ENCODE measurements at regions not wholly inside any gene's neighbourhood (a gene's known extent, or its start where the extent isn't known, plus 50 kb on each side); places are given as distances from the start of the nearest gene placed in this dataset.
"Not testable (repeated sequence)": the region's sequence is repeated elsewhere in the genome, so short reads cannot be mapped to it uniquely, and the experiment has no call there.

- DNase-seq, result no peak
Observed at GRCh38 chr2:22035361-22035830, 911.6 kb downstream of the TDRD15 start.

GRCh38 chr2:22037274-22037673 is 913.5 kb downstream of the TDRD15 start:
- no peak for DNase-seq

DNA sequence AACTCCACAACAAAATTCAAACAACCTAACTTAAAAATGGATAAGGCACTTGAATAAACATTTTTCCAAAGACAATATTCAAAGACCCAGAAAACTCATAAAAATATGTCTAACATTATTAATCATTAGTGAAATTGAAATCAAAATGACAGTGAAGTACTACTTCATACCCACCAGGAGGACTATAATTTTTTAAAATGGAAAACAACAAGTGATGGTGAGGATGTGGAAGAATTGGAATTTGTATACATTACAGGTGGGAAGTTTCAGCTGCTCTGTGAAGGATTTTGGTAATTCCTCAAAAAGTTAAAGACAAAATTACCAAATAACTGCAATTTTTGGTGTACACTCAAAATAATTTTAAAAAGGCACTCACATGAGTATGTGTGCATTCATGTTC is 920.0 kb downstream of the TDRD15 start:
- DNase-seq, result no peak

- no peak for DNase-seq
Observed at GRCh38 chr2:22055784-22056620, 932.2 kb downstream of the TDRD15 start.

DNA sequence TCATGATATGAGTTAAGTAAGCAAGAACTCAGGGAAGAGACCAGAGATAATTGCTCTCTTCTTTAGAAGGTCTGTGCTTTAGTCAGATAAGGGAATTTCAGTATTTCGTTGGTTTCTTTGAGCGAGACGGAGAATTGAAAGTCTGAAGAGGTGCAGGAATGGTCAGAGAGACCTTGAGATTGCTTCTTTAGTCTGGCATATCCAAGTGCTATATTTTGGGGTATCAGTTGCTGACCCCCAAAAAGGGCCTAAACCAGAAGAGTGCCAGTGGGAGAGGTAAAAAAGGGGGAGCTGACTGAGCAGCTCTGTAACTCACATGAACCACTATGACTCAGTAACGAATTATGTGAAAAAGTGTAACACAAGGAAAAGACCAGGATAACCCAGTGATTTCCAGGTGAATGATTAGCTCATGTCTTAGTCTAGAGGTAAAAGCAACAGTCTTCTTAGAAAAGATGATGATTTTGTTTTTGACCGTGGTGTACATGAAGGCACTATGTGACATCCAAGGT is 932.9 kb downstream of the TDRD15 start:
- DNase-seq, result no peak

DNA sequence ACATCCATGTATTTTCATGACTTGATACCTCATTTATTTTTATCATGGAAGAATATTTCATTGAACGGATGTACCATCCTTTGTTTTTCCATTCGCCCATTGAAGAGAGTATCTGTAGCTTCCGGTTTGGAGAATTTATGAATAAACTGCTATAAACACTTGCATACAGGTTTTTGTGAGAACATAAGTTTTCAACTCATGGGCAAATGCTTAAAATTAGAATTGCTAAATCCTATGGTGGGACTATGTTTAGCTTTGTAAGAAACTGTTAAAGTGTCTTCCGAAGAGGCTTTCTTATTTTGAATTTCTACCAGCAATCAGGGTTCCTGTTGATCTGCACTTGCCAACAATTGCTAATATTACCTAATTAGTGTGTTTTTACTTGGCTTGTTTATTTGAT is 938.9 kb downstream of the TDRD15 start:
- no peak for DNase-seq

GRCh38 chr2:22076454-22076853 is 952.7 kb downstream of the TDRD15 start:
- no peak for DNase-seq

DNA sequence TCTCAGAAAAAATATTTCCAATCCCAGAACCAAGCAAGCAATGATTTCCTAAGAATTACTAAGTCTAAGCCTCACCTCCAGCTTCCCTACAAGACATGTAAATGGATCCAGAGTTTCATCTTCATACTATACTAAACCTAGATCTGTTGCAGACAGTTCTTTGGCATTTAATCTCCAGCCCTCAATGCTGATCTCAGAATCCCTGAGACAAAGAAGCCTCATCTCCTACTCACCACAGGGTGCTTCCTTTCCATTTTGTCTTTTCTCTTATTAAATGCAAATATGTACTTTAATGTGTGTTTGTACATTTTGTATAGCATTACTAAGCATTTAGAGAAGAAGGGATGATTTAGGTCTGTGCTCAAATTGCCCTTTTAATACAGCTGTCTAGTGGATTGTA is 954.9 kb downstream of the TDRD15 start:
- DNase-seq, result no peak

GRCh38 chr2:22079583-22079982 is 955.8 kb downstream of the TDRD15 start:
- DNase-seq, result no peak

DNA sequence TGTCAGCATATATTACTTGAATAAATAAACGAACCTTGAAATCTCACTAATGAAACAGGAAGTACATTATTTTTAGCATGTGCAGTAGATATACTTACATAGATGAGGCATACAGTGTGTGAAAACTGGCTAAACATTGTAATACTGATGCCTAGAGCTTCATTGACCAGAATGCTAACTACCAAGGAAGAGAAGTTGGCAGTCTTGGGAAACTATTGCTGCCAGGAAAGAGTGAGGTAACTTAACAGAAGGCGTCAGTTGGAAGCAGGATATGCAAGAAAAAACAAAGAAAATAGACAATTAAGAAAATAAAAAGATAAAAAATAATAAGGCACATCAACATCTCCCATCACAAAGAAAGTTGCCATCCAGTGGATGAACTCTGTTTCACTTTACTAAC is 963.0 kb downstream of the TDRD15 start:
- DNase-seq, result no peak

DNA sequence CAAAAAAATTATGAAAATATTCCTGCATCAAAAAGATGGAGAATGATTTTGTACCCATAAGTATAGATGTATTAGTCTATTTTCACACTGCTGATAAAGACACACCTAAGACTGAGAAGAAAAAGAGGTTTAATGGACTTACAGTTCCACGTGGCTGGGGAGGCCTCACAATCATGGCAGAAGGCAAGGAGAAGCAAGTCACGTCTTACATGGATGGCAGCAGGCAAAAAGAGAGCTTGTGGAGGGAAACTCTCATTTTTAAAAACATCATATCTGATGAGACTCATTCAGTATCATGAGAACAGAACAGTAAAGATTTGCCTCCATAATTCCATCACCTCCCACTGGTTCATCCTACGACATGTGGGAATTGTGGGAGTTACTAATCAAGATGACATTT is 979.8 kb downstream of the TDRD15 start:
- not testable (repeated sequence) for DNase-seq

DNA sequence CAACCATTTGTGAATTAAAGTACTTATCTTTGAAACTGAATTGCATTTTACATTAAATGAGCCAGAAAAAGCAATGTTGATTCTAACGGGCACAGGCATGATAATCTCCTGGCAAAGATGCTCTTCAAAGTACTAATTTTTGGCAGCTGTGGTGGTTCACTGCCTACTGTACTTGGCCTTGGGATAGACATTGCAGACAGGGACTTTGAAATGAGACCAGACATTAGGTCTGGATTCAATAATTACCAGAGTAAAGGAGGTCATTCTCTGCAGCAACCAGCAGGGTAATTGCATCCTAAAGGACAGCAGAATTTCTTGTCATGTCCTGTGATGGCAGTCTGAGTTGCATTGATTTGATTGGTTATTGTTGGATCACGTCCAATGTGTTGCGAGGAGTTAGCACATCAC is 986.5 kb downstream of the TDRD15 start:
- no peak for DNase-seq

DNA sequence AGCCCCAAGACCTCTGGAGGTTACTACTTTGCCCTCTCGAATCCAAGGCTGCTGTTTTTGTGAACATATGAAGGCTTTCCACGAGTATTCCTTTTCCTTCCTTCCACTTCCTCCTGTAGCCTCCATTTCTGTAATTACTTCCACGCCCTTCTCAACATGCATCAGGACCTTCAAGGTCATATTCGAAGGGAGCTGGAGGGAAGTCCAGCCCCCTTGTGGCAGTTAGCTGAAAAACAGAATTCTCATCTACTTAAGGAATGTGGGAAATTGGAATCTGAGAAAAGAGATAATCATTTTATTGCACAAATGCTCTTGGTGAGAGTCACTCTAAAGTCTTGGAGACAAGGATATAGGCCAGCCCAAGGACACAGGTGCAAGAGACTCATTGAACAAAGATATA is 1000.2 kb downstream of the TDRD15 start:
- no peak for DNase-seq

- no peak for DNase-seq
Observed at GRCh38 chr2:22126106-22126505, 1002.3 kb downstream of the TDRD15 start.

DNA sequence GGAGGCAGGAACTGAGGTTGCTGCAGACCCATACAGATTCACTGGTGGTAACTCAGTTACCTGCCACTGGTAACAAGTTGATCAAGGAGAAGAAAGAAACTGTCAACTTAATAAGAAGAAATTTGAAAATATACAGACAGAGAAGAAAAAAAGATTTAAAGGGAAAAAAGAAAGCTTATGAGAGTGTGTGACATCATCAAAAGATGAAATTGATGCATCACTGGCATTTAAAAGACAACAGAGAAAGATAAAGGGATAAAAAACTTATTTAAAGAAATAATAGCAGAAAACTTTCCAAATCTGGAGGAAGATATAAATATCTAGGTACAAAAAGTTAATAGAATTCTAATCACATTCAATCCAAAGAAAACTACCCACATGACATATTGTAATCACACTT is 1003.2 kb downstream of the TDRD15 start:
- DNase-seq, result no peak

DNA sequence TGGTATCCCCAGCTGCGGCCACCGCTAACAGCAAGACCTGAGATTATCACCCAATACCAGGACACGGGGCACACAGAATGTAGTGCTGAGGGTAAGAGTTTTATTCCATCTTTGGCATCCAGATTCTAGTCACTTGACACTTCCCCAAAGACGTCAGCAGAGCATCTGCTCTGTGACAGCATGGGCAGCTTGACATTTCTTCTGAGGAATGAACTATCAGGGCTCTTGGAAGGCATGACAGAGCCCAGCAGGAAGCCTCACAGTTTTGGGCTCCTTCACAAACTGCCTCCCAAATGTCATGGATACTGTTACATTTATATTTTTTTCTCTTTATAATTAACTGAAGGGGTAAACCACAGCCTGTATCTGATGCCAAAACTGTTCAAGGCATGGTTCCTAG is 1010.7 kb downstream of the TDRD15 start:
- DNase-seq, result no peak

- no peak for DNase-seq
Observed at GRCh38 chr2:22136446-22136845, 1012.7 kb downstream of the TDRD15 start.

DNA sequence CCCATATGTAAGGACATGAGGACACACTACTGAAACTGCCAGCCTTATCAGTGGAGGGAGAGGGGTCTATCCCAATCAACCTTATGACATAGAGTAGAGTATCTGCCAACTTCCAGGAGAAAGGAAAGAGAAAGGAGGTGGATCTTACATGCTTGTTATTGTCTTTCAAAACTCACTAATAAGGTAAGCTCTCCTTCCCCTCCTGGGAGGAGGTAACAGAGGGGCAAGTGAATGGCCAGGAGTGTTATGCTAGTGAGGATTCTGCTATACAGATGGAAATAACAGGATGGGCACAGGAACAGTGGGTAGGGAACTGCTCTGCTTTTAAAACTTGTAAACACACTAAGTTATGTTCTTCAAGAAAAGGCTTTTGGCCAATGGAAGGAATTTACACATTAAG is 1020.1 kb downstream of the TDRD15 start:
- no peak for DNase-seq

- DNase-seq, result no peak
Observed at GRCh38 chr2:22153931-22154613, 1030.3 kb downstream of the TDRD15 start.

DNA sequence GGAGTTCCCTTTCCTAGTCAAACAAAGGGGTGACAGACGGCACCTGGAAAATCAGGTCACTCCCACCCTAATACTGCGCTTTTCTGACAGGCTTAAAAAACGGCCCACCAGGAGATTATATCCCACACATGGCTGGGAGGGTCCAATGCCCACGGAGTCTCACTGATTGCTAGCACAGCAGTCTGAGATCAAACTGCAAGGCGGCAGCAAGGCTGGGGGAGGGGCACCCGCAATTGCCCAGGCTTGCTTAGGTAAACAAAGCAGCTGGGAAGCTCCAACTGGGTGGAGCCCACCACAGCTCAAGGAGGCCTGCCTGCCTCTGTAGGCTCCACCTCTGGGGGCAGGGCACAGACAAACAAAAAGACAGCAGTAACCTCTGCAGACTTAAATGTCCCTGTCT is 1032.9 kb downstream of the TDRD15 start:
- DNase-seq, result not testable (repeated sequence)

DNA sequence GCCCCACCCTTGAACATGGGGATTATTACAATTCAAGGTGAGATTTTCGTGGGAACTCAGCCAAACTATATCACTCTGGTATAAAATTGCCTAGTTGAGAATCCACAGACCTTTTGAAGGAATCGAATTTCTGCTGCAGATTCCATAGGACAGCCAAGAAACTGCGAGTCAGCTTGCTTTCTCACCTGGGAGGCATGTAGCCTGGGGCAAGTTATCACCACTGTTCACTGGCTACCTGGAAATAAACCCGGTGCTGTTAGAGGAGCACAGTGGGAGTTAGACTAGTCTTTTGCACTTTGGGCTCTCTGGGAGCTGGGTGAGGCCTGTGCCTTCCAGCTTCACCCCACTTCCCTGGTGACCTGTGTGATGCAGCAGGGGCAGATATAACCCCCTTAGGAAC is 1043.5 kb downstream of the TDRD15 start:
- DNase-seq, result no peak

- DNase-seq, result no peak
Observed at GRCh38 chr2:22175003-22175402, 1051.2 kb downstream of the TDRD15 start.

DNA sequence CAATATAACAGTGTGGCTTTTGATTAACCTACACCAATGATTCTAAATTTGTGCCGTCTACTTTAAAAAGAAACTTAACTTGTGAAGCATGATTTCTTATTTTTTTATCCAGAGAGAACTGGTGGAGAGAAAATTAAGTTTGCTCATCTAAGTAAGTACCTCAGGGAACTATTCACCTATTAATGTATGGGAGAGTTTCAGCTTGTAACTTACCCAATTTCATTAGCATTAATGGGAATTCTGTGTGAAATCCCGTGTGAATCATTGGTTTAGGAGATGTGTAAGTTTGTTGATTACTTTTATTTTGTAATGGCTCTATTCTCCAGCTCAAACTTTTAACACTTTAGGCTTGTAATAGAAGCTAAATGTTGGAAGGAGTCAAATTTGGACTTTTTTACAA is 1061.5 kb downstream of the TDRD15 start:
- DNase-seq, result no peak

DNA sequence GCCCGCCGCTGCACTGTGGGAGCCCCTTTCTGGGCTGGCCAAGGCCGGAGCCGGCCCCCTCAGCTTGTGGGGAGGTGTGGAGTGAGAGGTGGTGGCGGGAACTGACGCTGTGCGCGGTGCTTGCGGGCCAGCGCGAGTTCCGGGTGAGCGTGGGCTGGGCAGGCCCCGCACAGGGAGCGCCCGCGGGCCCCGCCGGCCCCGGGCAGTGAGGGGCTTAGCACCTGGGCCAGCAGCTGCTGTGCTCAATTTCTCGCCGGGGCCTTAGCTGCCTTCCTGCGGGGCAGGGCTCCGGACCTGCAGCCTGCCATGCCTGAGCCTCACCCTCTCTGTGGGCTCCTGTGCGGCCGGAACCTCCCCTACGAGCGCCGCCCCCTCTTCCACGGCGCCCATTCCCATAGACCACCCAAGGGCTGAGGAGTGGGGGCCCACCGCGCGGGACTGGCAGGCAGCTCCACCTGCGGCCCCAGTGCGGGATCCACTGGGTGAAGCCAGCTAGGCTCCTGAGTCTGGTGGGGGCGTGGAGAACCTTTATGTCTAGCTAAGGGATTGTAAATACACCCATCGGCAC is 1062.6 kb downstream of the TDRD15 start:
- DNase-seq, result not testable (repeated sequence)

All from activated naive CD4-positive, alpha-beta T cell treated with anti-CD3 and anti-CD28 coated beads, Interleukin-2, amount 50 U/mL, for 16 hours (primary cell).